ENCODE measurements at regions not wholly inside any gene's neighbourhood (a gene's known extent, or its start where the extent isn't known, plus 50 kb on each side); places are given as distances from the start of the nearest gene placed in this dataset.

GRCh38 chr9:95718263-95718662, 157.2 kb upstream of the ERCC6L2 start:
- intact Hi-C loops (cut with DNase I) = no loop called here

GRCh38 chr9:95715868-95716435, 159.5 kb upstream of the ERCC6L2 start:
- peak; percentile 84 for ATAC-seq
- Histone ChIP-seq H3K9me3 (peaks cover 0 to 19% of the 10 kb centered on the region in 2 donors), H3K36me3 (no peaks in the 10 kb centered on the region), H3K4me1 (no peaks in the 10 kb centered on the region), H3K4me3 (no peak overlapping the region), H3K27me3 (no peaks in the 10 kb centered on the region), H3K27ac (no peak overlapping the region)
- intact Hi-C loops (cut with DNase I) = no loop called here
- DNase-seq = no peak
- TF ChIP-seq CTCF (IDR thresholded peaks at IDR 0.05) = no peak

More at GRCh38 chr9:95718263-95718662, 157.2 kb upstream of the ERCC6L2 start:
- TF ChIP-seq CTCF (IDR thresholded peaks at IDR 0.05) = no peak
- peaks cover 0 to 19% of the 10 kb centered on the region in 2 donors for H3K9me3 ChIP-seq
- H3K27ac ChIP-seq = no peak overlapping the region
- no peak overlapping the region for H3K4me3 ChIP-seq
- DNase-seq (no peak), ATAC-seq (no peak)
- no peaks in the 10 kb centered on the region for H3K4me1 ChIP-seq
- H3K36me3 ChIP-seq = no peaks in the 10 kb centered on the region
- no peaks in the 10 kb centered on the region for H3K27me3 ChIP-seq

DNA sequence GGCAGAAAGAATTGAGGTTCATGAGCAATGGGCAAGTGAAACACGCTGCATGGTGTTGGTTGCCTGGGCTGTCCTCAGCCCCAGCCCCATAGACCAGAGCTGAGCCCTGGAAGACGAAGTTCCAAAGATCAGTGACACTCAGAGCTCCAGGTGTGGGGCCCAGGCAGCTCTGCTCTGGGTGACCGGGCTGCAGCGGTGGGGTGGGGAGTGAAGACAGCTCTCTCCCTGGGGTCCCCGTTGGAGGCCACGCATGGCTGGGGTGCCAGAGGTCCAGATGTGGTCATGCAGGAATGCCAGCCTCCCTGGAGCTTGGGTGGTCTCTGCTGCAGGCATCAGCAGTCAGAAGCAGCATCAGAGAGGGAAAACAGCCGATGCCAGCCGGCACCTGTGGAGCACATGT, 165.0 kb upstream of the ERCC6L2 start:
- ATAC-seq = no peak
- no peaks in the 10 kb centered on the region for H3K4me1 ChIP-seq
- no peak for TF ChIP-seq CTCF (IDR thresholded peaks at IDR 0.05)
- H3K9me3 ChIP-seq = peaks cover 0 to 7% of the 10 kb centered on the region in 2 donors
- no peak overlapping the region for H3K27ac ChIP-seq
- no peaks in the 10 kb centered on the region for H3K27me3 ChIP-seq
- no peak for DNase-seq
- H3K4me3 ChIP-seq = no peak overlapping the region
- H3K36me3 ChIP-seq = no peaks in the 10 kb centered on the region
- intact Hi-C loops (cut with DNase I) = no loop called here

- Histone ChIP-seq H3K9me3 (peaks cover 0 to 4% of the 10 kb centered on the region in 2 donors), H3K4me1 (no peaks in the 10 kb centered on the region), H3K4me3 (no peak overlapping the region), H3K27ac (no peak overlapping the region), H3K27me3 (no peaks in the 10 kb centered on the region), H3K36me3 (no peaks in the 10 kb centered on the region)
- ATAC-seq = no peak
- intact Hi-C loops (cut with DNase I) = no loop called here
- TF ChIP-seq CTCF (IDR thresholded peaks at IDR 0.05) = no peak
- no peak for DNase-seq
Observed at GRCh38 chr9:95696701-95697100, 178.8 kb upstream of the ERCC6L2 start.

DNA sequence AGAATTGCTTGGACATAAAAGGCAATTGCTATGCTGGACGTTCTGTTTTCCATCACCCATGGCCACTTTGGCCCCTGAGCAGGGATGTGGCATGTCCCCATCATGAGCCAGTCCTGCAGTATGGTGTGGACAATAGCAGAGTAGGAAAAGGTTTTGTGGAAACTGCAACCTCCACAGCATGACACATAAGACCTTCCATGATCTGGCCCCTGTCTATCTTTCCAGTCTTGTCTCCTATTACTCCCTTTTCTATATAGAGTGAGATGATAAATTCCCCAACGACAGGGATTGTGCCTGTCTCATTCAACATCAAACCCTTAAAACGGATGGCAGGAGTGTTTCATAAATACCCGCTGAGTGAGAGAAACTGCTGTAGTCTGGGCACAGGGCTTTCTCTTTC, 174.7 kb upstream of the PTCH1 start:
- no peak for DNase-seq
- H3K27ac ChIP-seq = no peak overlapping the region
- no peaks in the 10 kb centered on the region for H3K4me1 ChIP-seq
- ATAC-seq = no peak
- no peak overlapping the region for H3K4me3 ChIP-seq
- H3K9me3 ChIP-seq = no peaks in the 10 kb centered on the region
- TF ChIP-seq CTCF (IDR thresholded peaks at IDR 0.05) = no peak
- H3K36me3 ChIP-seq = no peaks in the 10 kb centered on the region
- no peaks in the 10 kb centered on the region for H3K27me3 ChIP-seq
- intact Hi-C loops (cut with DNase I) = no loop called here
